GM18951 (cell line): ENCODE measurements at regions not wholly inside any gene's neighbourhood (a gene's known extent, or its start where the extent isn't known, plus 50 kb on each side); places are given as distances from the start of the nearest gene placed in this dataset.
A peak's percentile ranks its signal among the peaks of the same experiment; 100 is the strongest.

Source experiments
- POLR2A ChIP-seq: IDR thresholded peaks from 4 replicates; pipeline ENCODE4 v1.6.1; 2011; ENCODE audit warnings: mild to moderate bottlenecking; ENCODE audit not compliant: insufficient read length, insufficient read depth; ENCODE audit errors: extremely low read depth
- in situ Hi-C: fragments of 300-500 bp; cut with MboI; formaldehyde crosslinking; loops from one replicate; pipeline ENCODE4 v1.12.0; 2022; ENCODE audit warnings: low sequenced_read_pairs, mixed read lengths, inconsistent platforms; ENCODE audit not compliant: unreplicated experiment

- TF ChIP-seq POLR2A, result no peak
- in situ Hi-C loops, result no loop called here
These were observed 51.3 kb upstream of the NFE2L3 start for GRCh38 chr7:26100406-26101339.

- peak; percentile 57 for TF ChIP-seq POLR2A
These were observed 50.4 kb upstream of the NFE2L3 start for GRCh38 chr7:26101361-26102151.

DNA sequence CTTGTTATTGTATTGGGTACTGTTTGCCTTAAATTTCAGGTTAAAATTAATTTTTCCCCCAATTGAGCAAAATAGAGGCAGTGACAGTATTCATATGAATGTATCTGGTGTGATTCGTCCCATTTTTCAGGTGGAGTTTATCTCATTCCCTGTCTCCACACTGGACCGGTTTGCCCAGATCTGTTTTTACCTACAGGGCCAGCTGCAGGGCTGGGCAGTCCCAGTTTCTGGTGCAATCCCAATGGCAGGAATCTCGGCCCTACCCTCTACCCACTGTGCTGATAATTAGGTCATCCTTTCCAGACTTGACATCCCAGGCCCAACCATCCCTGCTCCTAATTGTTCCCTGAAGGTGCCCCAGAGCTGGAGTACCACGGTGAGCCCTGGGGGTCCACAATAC, 49.8 kb upstream of the NFE2L3 start:
- TF ChIP-seq POLR2A, result no peak
- in situ Hi-C loops, result no loop called here

More at GRCh38 chr7:26101361-26102151, 50.4 kb upstream of the NFE2L3 start:
- in situ Hi-C loops, result no loop called here
